GM19467 (cell line): ENCODE measurements at regions not wholly inside any gene's neighbourhood (a gene's known extent, or its start where the extent isn't known, plus 50 kb on each side); places are given as distances from the start of the nearest gene placed in this dataset.
"Not testable (repeated sequence)": the region's sequence is repeated elsewhere in the genome, so short reads cannot be mapped to it uniquely, and the experiment has no call there.

Experiments
- ATAC-seq: cut with Tn5 transposase; IDR thresholded peaks from one replicate; pipeline ENCODE4 v1.9.1; 2021; ENCODE audit warnings: mild to moderate bottlenecking, moderate library complexity; ENCODE audit not compliant: unreplicated experiment

DNA sequence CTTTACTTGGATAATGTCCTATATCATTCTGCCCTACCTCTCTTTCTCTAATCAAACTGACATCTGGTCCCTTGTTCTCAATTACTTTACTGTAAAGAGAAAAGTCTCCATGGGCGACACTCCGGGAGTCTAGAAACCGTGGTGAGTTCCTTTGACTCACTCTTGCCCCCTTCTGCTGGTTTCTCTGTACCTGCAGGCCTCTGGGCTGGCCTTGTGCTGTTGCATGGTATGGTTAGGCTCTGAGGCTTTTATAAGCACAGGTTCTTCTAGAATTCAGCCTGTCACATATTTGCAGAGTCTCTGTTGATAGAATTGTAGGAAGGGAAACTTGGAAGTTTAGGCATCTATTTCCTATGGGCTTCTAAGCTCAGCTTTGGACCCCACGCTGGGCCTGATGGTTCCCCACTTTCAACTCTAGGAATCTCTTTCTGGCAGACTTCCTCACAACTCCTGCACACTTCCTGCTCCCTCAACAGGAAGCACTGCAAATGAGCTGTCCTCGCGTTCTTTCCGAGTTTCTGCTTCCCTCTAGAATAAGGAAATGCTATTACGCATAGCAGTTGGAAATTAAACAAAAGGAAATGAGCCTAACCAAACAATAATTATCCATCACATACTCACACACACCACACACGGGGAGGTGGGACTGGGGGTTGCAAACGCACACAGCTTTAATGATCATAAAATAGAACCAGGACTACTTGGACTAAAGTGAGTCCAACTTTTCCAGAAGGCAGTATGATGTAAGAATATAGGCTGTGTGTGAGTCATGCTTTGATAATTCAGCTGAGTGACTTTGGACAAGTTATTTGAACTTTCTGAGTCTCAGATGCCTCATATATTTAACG is 683.3 kb downstream of the QKI start:
- no peak for ATAC-seq

DNA sequence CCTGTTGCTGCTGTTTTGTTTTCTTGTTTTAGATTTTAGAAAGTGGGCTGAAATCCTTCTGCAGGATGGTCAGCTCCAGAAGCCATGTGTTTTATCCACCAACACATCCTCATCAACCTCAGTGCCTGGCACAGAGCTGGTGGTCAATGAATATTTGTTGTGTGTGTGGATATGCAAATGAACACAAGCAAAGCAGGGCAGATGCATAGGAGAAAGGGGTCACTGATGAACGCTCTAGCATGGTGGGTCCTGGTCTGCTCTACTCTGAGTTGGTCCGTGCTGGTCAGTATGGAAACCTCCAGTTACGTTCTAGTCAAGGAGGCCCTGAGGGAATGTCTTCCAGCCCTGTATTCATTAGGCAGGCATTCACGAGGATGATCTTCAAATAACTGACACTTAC is 682.5 kb downstream of the QKI start:
- no peak for ATAC-seq

DNA sequence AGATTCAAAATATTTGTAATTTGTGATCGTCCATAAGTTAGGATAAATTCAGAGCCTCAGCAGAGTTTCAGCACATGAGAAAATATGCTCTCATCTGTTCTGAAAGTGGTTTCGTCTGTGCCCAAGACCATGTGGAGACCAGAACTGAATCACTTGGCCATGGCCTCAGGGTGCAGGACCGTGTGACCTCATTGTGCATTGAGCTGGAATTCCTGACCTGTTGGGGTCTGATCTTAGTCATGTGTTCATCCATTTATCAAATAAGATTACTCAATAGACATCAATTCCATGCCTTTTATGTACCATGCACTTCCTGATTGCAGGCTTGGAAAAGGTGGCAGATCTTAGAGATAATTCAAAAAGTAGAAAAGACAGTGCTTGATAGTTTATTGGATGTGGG is 680.5 kb downstream of the QKI start:
- ATAC-seq: no peak

DNA sequence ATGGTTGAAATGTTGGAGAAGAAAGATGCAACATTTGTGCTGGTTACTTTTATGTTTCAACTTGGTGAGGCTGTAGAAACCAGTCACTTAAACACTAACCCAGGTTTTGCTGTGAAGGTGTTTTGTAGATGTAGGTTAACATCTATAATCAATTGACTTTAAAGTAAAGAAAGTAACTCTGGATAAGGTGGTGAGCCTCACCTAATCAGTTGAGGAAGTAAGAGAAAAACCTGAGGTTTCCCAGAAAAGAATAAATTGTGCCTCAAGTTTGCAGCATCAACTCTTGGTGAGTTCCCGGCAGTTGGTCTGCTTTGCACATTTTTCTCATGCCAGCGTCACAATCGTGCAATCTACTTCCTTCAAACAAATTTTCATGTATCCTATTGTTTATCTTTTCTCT is 673.4 kb downstream of the QKI start:
- ATAC-seq: no peak

DNA sequence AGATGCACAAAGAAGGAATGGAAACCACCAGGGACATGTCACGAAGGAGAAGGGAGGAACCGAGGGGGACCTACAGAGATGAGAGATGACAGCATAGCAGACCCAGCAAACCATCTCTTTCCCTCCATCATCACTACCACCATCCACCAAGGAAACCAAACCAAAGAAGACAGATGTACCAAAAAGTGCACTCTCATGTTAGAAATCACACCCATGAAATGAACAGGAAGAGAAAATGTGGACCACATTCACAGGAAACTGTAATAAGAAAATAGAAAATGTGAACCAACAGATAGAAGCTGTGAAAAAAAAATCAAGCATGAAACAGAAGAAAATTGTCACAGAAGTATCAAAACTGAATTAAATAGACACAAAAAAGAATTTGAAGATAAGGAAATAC is 672.7 kb downstream of the QKI start:
- ATAC-seq: no peak

DNA sequence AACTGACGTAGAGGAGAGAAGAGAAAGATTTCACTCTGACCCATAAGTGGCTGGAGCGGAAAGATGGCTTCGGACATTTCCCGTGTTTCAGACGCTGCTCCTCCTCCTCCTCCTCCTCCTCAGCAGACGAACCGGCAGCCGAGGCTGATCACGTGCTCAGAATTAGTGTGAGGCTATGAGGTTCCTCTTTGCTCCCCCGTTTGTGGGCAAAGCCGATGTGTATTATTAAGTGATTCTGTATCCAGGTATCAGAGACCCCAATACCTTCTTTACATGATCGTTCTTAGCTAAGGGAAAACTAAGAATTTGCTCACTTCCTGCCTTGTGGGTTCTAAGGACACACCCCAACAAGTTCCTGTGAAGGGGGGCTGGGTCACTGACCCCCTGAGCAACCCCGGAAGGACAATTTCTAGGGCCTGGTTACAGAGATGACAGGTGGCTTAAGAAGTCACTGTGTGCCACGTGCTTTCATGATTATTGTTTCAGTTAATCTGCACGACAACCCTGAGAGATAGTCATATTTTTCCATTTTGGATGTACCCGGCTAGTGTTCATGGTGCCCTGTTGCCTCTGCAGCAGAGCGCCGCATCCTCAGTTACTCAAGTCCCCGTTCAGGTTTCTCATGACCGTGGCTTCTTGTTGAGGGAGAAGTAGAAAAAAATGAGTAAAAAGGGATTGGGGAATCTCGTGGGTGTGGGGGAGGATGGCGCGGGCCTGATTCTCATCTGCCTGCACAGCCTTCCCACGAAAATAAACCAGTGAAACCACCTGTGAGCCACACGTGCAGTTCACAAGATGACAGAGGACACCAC is 671.8 kb downstream of the QKI start:
- ATAC-seq: no peak

DNA sequence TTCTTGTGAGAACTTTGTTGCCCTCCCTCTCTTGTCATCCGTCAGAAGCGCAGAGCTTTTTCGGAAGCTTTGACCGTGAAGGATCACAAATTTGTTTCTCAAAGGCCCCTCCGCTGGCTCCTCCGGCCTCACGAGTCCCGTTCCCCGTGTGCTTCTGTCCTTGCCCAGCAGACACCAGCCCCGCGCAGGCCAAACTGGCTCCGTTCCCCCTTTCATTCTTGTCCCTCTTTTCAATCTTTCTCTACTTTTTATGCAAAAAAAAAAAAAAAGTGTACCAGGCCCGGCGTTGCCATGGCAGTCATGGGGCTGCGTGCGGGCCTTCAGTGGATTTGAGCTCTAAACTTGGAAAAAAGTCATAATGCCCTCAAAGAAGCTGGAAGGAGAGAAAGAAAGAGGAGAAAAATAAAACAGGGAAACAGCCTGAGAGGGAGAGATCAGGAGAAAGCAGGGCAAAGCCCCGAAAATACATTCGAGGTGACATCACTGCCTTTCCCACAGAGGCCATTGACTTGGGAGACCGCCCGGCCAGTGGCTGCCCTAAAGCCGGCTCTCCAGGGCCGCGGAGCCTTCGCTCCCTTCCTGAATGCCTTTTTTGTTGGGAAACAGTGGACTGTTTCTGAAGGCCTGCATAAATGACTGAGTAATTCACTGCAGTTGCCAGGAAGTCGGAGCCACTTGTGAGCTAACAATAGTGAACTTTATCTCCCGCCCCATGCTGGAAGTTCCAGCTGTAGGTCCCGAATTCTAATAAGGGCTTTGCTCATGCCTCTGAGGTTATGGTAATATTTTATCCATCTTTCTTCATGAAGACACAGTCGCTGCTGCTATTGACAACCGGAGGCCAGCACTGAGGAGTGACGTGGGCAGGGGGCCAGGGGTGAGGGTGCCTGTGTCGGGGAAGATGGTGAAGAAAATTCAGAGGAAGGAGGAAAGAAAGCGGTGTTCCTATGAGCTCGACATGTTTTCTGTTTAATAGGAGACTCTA is 670.9 kb downstream of the QKI start:
- ATAC-seq: no peak

DNA sequence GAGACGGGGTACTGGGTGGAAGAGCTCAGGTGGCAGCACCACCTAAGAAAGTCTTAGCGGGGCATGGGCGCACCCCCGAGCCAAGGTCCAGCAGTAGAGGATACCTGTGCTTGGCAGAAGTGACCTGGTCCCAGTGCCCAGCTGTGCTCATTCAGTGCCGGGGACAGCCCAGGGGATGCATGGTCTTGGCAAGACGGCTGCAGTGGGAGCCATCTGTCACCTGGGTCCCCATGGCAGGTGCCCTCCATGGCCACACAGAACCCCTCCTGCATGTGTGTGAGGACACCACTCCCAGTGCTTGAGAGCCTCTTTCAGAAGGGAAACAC is 664.7 kb downstream of the QKI start:
- no peak for ATAC-seq

DNA sequence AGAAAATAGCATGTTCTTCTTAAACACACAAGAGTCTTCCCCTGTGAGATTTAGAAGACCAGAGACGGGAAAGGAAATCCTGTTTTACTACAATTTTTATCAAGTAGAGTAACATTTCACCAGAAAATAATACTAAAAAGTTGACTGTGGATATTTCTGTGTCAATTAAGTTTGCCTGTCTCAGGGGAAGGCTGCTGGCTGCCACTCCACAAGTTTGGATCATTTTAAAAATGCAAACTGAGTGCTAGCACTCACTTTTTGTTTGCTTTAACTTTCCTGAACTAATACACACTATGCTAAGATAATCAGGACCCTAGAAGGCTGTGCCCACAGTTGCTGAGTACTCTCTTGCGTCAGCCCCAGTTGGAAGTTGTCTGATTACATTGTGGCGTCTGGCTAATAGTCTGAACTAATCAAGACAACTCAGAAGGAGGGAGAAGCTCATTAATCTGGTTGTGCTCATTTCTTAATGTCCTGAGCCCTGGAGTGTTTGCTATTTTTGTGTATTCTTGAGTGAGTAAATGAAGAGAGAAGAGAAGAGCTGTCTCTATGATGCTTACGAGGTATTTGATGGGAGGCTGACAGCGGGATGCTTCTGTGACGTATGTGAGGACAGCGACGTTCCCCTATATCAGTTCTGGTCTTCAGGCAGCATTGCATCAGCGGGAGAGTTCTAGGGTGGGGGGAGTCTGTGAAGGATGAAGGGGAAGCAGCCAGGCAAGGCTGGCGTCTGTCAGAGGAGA is 664.2 kb downstream of the QKI start:
- ATAC-seq: no peak

DNA sequence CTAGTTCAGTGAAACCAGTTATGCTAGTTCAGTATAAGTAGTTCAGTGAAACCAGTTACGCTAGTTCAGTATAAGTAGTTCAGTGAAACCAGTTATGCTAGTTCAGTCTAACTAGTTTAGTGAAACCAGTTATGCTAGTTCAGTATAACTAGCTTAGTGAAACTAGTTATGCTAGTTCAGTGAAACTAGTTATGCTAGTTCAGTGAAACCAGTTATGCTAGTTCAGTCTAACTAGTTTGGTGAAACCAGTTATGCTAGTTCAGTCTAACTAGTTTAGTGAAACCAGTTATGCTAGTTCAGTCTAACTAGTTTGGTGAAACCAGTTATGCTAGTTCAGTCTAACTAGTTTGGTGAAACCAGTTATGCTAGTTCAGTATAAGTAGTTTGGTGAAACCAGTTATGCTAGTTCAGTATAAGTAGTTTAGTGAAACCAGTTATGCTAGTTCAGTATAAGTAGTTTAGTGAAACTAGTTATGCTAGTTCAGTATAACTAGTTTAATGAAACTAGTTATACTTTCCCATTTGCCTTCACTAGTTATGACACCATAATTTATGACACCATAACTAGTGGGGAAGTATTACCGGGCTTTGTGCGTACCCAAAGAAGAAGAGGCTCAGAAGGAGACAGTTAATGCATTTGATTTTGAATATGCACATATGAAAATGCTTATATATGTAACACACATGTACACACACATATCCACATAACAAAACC is 662.5 kb downstream of the QKI start:
- ATAC-seq: not testable (repeated sequence)

DNA sequence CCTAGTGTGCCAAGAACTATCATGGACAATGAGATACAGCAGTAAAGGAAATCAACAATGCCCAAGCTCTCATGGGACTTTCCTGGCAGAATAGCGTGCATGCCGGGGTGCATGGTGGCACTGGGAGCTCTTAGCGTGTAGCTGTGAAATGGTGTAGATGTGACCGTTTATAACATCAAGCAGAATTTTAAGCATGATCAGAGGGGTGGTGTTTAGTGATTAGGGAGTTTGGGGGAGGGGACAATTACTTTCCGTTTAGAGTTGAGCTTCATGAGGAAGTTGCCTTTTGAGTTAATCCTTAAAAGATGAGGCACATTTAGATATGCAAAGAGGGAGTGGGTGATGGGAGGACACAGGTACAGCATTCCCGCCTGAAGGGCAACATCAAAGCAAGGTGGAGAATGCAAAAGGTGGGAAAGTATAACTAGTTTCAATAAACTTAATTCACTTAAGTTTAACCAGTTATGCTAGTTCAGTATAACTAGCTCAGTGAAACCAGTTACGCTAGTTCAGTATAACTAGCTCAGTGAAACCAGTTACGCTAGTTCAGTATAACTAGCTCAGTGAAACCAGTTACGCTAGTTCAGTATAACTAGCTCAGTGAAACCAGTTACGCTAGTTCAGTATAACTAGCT is 661.6 kb downstream of the QKI start:
- ATAC-seq: no peak

DNA sequence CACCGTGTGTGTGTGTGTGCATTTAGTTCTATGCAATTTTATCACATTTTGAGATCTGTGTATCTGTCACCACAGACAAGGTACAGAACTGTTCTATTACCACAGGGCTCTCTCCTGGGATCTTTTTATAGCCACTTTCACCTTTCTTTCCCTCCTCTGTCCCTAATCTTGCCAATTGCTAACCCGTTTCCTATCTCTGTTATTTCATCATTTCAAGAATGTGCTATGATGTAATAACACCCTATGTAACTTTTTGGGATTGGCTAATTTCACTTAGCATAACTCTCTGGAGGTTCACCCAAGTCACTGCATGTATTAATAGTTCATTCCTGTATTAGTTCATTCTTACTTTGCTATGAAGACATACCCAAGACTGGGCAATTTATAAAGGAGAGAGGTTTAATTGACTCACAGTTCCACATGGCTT is 657.7 kb downstream of the QKI start:
- ATAC-seq: no peak

DNA sequence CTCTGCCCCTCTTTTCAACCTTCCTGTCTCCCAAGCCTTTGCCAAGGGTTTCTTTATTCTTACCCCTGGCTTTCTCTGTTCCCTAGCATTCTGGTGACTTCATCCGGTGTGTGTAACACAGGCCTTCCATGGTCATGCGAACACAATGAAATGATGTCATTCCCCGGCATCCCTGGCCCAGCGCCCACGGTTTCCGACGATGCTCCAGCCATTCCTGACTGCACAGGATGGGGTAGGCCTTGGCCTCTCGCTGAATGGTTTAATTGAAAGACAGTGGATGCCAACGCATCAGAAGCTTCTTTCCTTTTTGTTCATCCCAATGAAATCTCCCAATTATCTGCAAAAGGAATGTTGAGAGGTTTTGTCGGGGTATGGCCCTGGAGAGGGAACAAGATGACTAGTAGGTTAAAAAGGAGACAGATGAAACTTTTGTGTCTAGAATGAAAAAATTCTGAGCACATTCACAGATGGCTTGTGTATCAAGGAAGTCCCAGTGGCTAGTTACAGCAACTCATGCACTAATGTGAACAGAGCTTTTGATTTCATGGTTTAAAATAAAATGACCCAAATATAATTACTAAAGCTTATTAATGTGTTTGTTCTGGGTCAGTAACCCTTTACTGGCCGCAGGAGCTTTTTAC is 655.0 kb downstream of the QKI start:
- ATAC-seq: no peak

DNA sequence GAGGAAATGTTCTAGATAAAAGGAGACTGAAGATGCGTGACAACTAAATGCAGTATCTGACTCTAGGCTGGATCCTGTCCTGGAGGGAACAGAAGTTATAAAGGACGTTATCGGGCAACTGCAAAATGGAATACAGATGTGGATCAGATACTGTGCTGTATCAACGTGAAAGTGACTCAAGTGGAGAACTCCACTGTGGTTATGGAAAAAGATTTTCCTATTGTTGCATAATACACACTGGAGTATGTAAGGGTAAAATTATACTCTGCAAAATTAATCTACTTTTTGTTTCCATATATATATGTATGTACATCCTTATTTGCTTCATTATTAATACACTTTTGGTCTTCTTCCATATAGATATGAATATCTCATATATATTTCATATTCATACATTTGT is 654.0 kb downstream of the QKI start:
- no peak for ATAC-seq

DNA sequence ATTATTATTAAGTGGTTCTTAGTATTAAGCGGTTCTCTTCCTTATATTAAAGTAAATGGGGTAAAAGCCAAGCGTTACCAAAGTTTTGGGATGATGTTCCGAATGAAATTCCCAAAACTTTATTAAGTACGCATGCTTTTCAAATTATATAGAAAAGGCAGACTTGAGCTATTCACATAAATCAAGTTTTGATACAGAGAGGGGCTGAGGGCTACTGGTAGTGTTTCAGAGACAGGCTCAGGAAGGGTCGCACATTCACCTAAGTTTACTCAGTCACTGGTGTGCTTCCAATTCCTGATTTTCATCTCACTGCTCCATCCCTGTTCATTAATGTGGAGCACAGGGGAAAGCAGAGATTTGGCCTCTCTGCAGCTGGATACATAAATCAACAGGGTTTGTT is 652.2 kb downstream of the QKI start:
- no peak for ATAC-seq

DNA sequence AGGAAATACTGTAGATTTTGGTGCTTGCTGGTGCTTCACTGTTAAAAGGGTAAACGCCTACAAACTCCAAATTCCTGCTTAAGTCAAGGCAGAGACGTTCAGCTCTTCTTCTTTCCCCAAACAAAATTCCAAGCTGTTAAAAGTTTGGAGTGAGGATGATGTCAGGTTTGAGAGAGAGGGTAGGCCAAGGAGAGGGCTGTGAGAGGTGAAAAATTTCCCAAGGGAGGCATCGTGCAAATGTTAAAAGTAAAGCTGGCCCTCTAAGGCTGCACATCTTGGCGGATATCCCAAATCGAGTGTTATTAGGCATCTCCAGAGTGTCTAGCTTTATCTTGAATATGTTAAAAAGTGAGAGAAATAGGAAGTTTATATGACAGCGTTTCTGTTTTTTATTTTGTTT is 651.8 kb downstream of the QKI start:
- no peak for ATAC-seq

DNA sequence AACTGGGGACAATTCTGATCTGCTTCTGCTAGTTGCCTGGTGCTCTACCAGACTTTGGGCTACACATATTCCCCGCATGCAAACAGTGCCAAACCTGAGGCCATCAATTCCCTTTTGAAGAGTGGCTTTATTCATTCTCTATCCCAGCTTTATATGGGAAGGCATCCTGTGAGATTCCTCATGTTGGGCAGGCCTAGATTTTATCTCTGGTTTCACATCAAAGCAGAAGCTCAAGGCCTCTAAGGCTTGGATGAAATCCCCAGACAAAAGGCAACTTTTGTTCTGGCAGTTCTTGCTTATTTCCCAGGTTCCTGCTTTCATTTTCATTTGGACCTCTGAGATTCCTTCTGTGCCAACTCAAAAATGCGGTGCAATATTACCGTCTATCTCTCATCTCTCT is 648.8 kb downstream of the QKI start:
- ATAC-seq: no peak

DNA sequence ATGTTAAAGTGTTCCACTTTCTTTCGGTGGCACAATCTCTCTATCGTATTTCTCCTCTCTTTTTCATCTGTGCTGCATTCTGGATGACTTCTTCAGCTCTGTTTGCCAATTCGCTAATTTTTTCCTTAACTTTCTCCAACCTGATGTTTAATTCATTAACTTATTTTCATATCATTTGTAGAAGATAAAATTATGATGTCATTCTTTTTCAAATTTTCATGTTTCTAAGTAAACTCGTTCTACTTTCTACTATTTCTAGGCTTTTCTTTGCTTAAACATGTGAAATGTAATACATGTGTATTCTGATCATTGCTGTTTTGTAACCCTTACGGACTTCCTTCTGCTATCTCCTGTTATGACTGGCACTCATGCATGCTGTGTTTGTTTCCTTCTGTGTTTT is 648.4 kb downstream of the QKI start:
- ATAC-seq: no peak

DNA sequence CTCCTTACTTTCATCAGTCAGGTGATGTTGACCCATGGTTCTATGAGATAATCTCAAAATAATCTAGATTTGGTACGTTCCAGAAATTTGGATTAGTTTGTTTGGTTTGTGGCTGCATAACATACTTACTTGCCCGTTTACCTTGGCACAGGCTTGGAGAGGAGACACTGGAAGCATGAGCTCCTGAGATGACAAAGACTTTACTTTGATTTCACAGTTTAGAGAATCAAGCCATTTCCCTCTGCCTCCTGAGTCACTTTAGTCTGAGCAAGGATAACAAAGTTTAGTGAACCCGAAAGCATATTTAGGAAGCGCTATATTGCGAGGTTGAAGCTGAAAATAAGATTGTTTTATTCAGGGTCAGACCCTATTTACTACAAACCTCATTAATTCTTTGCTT is 643.4 kb downstream of the QKI start:
- ATAC-seq: no peak
